Skin of body (tissue), 1 donor: ENCODE measurements at regions not wholly inside any gene's neighbourhood (a gene's known extent, or its start where the extent isn't known, plus 50 kb on each side); places are given as distances from the start of the nearest gene placed in this dataset.
"Not testable (repeated sequence)": the region's sequence is repeated elsewhere in the genome, so short reads cannot be mapped to it uniquely, and the experiment has no call there.

Source experiments
- DNase-seq: peaks from one replicate; lab custom pipeline; 2025; lab: John Stamatoyannopoulos, UW

DNA sequence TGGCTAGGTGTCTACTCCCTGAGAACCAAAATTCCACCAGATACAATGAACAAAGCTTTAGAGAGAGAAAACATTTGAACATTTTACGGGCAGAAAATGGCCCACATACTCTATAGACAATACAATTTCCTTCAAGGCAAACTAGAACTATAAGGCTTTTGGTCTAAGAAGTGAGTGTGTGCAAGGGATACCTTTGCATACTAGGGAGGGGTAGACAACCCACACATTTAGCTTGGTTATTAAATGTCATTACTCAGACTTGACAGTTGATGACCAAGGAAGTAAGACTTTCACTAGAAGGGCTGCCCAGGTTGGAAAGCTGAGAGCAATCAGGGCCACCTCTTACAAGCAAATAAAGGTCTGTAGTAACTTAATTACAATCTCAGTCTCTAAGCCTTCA is 64.0 kb upstream of the PLEKHM1 start:
- not testable (repeated sequence) for DNase-seq

DNA sequence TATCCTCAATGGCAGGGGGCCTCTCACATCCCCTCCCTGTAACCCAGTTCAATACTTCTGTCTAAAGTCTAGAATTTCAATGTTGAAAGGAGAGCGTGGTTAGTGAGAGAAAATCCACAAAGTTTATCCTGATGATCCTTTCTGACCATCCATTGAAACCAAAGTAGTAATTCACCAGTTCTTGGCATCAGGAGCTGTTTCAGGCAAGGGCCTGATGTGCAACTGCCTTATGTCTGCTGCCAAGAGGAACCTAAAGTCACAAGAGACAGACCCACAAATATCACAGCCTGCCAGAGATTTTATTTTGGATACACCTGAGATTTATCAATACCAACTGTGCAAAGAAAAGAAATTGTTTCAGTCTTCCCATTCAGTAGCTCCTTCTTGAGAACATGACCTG is 68.3 kb upstream of the PLEKHM1 start:
- not testable (repeated sequence) for DNase-seq

DNA sequence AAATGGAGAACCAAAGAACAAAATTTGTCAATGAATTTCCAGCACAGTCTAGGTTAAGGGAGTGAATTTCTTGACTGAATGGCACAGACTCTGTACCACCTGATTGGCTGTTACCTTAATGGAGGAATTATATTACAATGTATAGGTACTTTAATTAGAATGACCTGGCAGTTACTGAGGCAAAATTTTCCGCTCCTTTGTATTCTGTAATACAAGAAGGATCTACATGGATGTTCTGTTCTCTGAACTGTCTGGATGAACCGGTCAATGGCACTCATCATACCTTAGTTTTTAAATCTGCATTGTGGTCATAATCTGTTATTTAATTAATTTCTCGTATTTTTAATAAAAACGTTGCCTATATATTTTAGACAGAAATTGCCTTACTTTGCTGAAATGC is 72.3 kb upstream of the PLEKHM1 start:
- not testable (repeated sequence) for DNase-seq

DNA sequence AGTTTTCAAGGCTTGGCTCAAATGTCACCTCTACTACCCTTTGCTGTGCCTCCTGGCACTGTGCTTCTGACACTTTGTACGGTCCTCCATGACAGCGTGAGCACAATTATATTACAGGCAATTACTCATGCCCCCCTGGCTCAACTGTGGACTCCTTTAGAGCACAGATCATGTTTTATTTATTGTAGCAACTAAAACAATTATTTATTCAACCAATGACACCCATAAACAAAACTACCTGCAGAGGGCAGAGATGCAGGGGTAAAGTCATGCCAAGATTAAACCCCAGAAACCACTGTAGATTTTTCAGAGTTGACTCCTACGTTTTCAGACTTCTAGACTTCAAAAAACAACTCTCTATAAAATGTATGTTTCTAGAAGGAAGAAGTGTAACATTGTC is 72.8 kb upstream of the PLEKHM1 start:
- not testable (repeated sequence) for DNase-seq

DNA sequence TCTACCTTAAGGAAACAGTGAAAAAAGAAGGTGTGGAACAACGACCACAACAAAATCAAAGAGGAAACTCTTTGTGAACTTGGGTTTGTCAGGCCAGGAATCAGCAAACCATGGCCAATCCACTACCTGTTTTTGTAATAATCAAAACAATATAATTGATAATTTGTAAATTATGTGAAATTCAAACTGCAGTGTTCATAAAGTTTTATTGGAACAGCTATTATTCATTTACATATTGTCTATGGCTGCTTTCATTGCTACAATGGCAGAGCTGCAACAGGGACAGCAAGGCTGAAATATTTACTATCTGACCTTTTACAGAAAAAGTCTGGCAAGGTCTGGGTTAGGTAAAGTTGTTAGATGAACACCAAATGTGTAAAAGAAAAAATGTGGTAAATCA is 77.8 kb upstream of the PLEKHM1 start:
- not testable (repeated sequence) for DNase-seq

DNA sequence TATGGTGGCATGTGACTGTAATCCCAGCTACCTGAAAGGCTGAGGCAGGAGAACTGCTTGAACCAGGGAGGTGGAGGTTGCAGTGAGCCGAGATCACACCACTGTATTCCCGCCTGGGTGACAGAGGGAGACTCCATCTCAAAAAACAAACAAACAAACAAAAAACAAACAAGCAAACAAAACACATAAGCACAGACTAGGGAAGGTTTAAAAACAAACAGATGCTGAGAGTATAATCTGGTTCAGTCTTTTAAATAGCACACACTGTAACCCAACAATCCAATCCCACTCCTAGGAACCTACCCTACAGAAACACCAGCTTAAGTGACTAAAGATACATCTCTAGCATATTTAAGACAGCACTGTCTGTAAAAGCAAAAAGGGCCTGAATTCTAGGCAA is 82.8 kb upstream of the PLEKHM1 start:
- DNase-seq: not testable (repeated sequence)

DNA sequence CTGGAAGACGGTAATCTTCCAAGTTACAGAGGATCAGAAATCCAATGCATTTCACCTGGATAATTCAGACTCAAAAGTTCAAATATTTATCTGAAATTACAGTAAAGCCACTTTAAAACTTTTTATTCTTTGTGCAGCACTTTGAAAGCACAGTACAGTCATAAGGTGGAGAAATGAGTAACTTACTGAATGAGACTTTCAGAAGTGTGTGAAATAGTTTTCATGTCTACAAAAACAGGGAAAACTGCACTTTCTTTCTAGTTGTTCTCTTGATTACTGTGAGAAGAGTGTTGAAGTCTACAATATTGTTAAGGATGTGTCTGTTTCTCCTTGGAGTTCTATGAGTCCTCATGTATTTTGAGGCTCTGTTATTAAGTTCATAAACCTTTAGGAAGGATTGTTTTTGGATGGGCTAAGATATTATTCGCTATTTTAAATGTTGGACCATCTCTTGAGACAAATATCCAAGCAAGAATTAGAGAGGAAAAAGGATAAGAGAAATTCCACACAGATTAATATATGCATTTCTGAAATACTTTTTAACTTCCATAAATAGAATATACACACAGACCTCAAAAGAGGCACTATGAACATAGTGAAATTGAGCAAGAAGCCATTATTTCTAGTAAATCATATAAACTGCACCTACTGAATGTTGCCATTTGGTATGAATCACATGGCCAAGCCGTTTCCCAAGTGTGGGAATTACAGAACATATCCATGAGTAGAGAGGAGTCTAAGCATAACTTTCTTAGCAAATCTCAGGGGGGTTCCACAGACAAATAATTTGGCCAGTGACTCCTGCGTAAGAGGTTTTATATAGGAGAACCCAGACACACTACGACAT is 83.6 kb upstream of the PLEKHM1 start:
- no peak for DNase-seq

DNA sequence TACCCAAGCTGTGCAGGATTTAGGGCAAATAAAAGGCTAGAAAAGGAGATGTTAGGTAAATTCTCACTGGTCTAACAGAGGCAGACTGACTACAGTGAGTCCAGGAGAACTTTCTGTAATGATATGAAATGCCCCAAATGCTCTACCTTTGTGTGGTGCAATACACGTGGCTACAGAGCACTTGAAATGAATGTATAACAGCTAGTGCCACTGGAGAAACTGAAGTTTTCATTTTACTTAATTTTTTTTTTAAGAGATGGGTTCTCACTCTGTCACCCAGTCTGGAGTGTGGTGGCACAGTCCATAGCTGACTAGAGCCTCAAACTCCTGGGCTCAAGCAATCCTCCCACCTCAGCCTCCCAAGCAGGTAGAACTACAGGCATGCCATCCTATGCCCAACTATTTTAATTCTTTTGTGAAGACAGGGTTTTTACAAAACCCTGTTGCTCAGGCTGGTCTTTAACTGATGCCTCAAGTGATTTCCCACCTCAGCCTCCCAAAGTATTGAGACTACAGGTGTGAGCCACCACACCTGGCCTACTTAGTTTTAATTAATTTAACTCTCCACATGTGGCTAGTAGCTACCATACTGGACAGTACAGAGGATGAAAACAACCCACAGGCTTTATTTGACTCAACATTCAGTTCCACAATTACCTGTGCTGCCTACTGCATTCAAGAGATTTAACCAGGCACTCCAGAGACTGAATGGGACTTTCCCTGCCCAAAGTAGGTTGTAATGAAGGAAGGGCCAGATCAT is 84.8 kb upstream of the PLEKHM1 start:
- no peak for DNase-seq

DNA sequence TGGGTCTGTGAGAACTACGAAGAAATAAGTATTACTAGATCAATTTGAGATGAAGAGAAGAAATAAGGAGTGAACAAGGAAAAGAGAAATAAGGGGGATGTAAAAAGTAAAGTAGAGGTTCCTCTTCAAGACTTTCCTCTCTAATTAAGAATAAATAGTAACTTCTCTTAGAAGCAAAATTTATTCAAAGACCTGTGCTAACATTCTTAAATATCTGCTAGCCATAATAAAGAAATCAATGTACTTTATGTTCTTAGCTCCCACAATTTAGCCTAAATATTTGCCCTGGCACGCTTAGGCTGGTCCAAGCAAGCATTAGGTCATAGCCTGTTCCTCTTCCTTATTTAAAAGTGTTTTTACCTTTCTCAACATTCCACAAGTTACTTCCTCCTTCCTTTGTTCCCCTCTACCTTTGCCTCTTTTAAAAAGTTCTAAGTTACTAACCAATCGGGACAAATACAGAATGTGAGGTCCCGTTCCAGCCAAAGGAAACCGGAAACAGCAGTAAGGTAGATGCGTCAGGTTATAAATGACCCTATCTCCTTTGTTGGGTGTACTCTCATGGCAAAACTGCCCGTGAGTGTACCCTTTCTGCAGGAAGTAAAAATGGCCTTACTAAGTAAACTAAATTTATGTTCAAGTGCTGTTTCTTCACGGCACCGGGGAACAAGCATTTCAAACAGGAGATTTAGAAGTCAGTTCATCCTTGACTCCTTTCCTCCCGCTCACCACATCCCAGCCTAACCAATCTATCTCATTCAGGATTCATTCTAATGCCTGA is 86.2 kb upstream of the PLEKHM1 start:
- not testable (repeated sequence) for DNase-seq

DNA sequence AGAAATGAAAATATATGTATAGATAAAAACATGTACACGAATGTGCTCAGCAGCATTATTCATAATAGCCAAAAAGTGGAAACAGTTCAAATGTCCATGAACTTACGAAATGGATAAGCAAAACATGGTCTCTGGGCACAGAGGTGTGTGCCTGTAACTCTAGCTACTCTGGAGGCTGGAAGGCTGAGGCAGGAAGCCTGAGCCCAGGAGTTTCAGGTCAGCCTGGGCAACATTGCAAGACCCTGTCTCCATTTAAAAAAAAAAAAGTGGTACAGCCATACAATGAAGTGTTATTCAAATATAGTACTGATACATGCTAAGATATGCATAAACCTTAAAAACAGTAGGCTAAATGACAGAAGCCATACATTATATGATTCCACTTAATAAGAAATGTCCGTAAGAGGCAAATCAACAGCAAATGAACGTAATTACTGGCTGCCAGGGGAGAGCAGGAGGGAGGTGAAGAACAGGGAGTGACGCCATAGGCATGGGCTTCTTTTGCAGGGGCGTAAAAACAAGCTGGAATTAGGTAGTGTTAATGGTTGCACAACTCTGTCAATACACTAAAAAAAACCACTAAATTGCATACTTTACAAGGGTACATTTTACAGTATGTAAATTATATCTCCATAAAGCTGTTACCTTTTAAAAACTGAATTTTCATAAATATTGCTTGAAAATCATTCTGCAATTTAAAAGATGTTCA is 87.2 kb upstream of the PLEKHM1 start:
- DNase-seq: no peak

DNA sequence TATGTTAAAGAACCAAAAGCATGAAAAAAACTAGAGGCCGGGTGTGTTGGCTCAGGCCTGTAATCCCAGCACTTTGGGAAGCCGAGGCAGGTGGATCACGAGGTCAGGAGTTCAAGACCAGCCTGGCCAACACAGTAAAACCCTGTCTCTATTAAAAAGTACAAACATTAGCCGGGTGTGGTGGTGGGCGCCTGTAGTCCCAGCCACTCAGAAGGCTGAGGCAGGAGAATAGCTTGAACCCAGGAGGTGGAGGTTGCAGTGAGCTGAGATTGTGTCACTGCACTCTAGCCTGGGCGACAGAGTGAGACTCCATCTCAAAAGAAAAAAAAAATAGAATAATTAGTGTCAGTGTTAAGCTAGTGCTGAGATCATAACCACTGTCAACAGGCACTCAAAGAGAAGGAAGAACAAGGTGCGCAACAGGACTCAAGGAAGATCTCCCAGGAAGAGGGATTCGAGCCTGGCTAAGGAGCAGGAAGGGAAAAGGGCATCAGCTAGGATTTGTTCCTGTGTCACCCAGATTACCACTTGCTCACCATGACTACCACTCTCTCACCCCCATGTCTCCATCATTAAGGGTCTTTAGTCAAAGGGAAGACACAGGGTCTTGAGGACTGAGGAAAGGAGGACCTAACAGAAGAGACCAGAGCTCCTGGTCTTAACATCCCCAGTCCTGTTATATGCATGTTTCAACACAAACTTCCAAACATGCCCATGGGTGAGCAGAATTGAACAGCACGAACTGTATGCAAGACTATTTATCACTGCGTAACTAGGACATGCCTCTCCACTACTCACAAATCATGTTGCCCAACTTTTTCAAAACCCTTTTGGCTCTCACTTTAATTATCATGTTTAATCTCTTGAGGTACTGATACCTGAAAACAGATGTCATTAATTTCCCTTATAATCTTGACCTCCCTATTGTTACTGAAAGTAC is 88.3 kb upstream of the PLEKHM1 start:
- DNase-seq: no peak

DNA sequence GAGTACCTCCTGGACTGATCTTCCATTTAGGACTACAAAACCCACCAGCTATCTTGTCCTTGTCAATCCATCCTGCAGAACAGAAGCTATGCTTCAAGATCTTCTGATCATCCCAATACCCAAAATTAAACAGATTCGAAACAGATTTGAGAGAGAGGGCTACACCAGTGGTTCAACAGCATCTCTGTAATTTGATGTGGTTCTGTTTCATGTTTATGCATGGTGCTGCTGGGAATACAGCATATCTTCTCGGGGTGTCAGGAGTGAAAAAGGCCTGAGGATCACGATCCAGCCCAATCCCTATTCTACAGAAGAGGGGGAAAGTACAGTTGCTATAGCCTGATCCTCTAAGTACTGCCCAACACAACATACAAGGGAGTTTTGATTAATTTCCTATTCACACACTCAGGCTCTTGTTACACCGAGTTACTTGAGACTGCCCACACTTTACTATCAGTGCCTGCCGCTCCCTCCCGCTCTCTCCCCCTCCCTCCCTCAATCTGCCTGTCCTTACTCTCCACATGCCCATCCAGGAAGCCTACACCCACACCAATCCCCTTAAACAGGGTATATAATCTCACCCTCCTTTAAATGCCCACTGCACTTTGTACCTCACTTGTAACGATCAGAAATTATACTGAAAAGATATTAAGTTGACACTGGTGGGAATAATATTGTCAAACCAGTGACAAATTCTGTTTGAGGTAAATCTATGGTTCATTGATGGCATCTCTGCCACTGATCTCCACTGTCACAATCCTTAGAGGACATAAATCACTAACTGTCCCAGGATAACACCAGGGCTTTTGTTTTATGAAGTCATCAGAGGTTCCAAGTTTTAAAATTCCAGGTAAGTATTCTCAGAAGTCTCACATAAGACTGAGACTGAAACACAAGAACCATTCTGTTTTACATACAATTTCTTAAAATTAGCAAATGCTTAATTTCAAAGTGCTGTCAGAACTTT is 89.3 kb upstream of the PLEKHM1 start:
- DNase-seq: no peak

DNA sequence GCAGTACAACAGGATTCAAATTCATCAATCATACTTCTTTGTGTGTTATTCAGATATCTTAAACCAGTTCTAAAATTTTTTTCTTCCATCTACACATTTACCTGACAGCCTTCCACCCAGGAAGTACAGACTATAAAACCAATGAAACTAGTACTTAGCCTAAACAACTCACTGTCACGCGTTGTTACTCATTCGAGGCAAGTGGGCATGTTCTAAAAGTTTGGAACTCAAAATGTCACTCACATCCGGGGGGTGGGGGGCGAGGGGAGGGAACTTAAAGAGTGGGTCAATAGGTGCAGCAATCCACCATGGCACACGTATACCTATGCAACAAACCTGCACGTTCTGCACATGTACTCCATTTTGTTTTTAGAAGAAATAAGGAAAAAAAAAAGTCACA is 90.4 kb upstream of the PLEKHM1 start:
- no peak for DNase-seq

DNA sequence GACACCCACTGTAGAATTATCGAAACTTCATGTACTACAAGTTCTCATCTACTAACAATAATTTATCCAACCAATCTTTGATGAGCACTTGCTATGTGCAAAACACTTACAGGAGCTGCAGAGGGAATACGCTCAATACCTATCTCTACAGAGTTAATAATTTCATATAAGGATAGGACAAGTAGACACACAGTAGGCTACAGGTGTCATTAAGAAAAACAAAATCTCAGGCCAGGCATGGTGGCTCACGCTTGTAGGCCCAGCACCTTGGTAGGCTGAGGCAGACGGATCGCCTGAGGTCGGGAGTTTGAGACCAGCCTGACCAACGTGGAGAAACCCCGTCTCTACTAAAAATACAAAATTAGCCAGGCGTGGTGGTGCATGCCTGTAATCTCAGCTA is 91.3 kb upstream of the PLEKHM1 start:
- DNase-seq: no peak

DNA sequence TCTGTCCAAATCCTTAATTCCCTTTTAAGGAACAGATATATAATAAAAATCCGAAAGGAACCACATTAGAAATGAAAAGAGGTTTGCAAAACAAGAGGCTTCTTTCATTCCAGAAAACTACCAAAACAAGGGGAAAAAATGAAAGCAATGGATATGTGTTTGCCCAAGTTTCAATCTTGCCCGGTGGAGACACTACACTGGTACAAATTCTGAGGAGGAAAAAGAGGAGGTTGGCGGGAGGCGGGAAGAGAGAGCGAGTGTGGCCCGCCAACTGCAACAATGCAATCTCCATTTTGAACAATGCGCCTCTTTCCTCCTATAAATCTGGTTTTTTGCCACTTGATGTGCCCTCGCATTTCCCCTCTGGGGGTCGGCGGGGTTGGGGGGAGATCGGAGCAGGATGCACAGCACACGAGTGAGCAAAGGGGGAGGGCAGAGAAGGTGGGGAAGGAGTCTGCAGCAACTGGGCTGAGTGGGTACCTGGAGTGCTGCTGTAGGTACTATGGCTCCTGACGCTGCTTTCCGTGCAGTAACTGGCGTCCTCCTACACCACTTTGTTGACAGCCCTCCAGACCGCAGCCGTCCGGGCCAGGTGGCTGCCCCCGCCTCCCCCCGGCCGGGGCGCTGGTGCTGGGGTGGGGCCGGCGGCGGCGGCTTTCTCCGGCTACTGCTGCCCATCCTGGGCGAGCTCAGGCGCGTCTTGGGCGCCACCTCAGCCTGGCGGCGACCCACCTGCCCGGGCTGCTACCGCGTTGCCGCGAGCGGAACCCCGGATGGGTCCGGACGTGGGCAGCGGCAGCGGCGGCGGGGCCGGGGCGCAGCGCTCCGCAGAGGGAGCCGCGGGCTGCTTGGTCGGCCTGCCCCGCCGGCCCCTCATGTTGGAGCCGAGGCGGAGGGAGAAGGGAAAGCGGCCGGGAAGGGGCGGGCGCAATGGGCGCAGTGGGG is 93.8 kb upstream of the PLEKHM1 start:
- no peak for DNase-seq

DNA sequence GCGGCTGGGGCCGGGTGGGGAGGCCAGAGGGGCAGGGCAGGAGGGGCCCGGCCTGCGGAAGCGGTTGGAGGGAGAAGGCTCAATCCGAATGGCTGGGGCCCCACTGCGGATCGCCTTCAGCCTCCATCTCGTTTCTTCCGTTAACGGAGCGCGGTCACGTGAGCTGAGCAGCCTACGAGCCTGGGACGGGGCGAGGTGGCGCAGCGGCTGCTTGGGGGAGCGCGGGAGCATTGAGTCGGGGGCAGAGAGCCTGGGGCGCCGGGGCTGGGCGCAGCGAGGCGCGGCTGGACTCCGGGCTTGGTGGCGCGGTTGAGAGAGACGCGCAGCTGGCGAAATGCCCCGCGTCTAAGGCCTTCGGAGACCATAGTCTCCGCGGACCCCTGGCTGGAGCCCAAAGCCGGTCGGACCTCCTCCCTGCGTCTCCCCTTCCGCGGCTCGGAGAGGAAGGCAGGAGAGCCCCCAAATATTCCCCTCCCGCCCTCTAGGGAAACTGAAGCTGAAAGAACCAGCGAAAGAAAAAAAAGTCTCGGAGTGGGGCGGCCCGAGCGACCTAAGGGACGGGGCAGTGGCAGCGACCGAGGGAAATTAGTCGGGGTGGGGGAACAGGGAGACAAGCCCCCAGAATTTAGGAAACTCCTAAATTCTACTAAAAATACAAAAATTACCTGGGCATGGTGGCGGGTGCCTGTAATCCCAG is 94.7 kb upstream of the PLEKHM1 start:
- not testable (repeated sequence) for DNase-seq
